GM18526 (cell line): ENCODE measurements at regions not wholly inside any gene's neighbourhood (a gene's known extent, or its start where the extent isn't known, plus 50 kb on each side); places are given as distances from the start of the nearest gene placed in this dataset.

Experiments
- POLR2A ChIP-seq: IDR thresholded peaks from 3 replicates; pipeline ENCODE4 v1.6.1; 2011; ENCODE audit not compliant: insufficient read length; ENCODE audit errors: extremely low read depth

GRCh38 chrX:2640436-2641150 lies 50.5 kb upstream of the CD99 start:
- no peak for TF ChIP-seq POLR2A

GRCh38 chrX:2638279-2638678 lies 52.8 kb upstream of the CD99 start:
- TF ChIP-seq POLR2A: no peak

GRCh38 chrX:2635342-2635741 lies 55.8 kb upstream of the CD99 start:
- no peak for TF ChIP-seq POLR2A

GRCh38 chrX:2632533-2633504 lies 58.3 kb upstream of the CD99 start:
- no peak for TF ChIP-seq POLR2A

GRCh38 chrX:2631743-2632532 lies 59.2 kb upstream of the CD99 start:
- TF ChIP-seq POLR2A: no peak

- TF ChIP-seq POLR2A: no peak
These were observed 61.6 kb upstream of the CD99 start for GRCh38 chrX:2629316-2630007.

- TF ChIP-seq POLR2A: no peak
These were observed 62.3 kb upstream of the CD99 start for GRCh38 chrX:2628751-2629315.

GRCh38 chrX:2627272-2627867 lies 63.7 kb upstream of the CD99 start:
- TF ChIP-seq POLR2A: no peak

GRCh38 chrX:2626750-2627149 lies 64.3 kb upstream of the CD99 start:
- TF ChIP-seq POLR2A: no peak

- no peak for TF ChIP-seq POLR2A
These were observed 70.5 kb upstream of the CD99 start for GRCh38 chrX:2620576-2620975.

GRCh38 chrX:2618516-2618915 lies 72.6 kb upstream of the CD99 start:
- TF ChIP-seq POLR2A: no peak

GRCh38 chrX:2614911-2615310 lies 76.2 kb upstream of the CD99 start:
- no peak for TF ChIP-seq POLR2A

- TF ChIP-seq POLR2A: no peak
These were observed 80.6 kb upstream of the CD99 start for GRCh38 chrX:2610246-2611170.
